ENCODE measurements at regions not wholly inside any gene's neighbourhood (a gene's known extent, or its start where the extent isn't known, plus 50 kb on each side); places are given as distances from the start of the nearest gene placed in this dataset.

GRCh38 chr13:86581706-86582105 lies 782.5 kb upstream of the SLITRK6 start:
- TF ChIP-seq CTCF (IDR thresholded peaks at IDR 0.05; ENCODE audit: low read length), result no peak
- no peak for TF ChIP-seq EZH2 (IDR thresholded peaks at IDR 0.05; ENCODE audit: borderline replicate concordance, low read length)

Measured in OCI-LY1 (cell line).